ENCODE measurements at regions not wholly inside any gene's neighbourhood (a gene's known extent, or its start where the extent isn't known, plus 50 kb on each side); places are given as distances from the start of the nearest gene placed in this dataset.

GRCh38 chr5:156274453-156274852 lies 52.5 kb upstream of the SGCD start:
- no peaks in the 10 kb centered on the region for H3K36me3 ChIP-seq (ENCODE audit: insufficient read depth, low read depth, low read length)

More at GRCh38 chr5:156274453-156274852, 52.5 kb upstream of the SGCD start:
- no peaks in the 10 kb centered on the region for H3K27me3 ChIP-seq (ENCODE audit: insufficient read depth, low read length)
- no peak overlapping the region for H3K4me3 ChIP-seq (ENCODE audit: low read length)
- H3K27ac ChIP-seq (ENCODE audit: low read length) = no peak overlapping the region
- H3K9me3 ChIP-seq (ENCODE audit: insufficient read depth, low read depth, low read length) = peaks cover 6% of the 10 kb centered on the region; the same call in 1 of the 2 replicates
- H3K9ac ChIP-seq (ENCODE audit: low read depth, low read length) = no peak overlapping the region
- peaks cover 3% of the 10 kb centered on the region for H3K4me1 ChIP-seq (ENCODE audit: insufficient read depth, low read length)
